HCT116 (cell line): ENCODE measurements at regions not wholly inside any gene's neighbourhood (a gene's known extent, or its start where the extent isn't known, plus 50 kb on each side); places are given as distances from the start of the nearest gene placed in this dataset.

Source experiments
- ATAC-seq: fragments of 200-7000 bp; cut with Tn5 transposase; 2 replicates; pipeline ENCODE4 v1.9.1; 2020; ENCODE audit warnings: mild to moderate bottlenecking, moderate library complexity
- BruUV-seq: library from RNA; stranded (reverse); fragments of 400-500 nt; replicated peaks from 2 replicates; lab custom pipeline; 2021; lab: Mats Ljungman, UMichigan
- CTCF ChIA-PET: fragments of 300-600 bp; sonication (Branson Sonifier 250); formaldehyde crosslinking; loops from one replicate; lab custom pipeline; 2021; ENCODE audit warnings: antibody characterized with exemption; lab: Charles Lee
- POLR2A ChIA-PET: fragments of 300-600, 350-600 bp; sonication (Branson Sonifier 250); formaldehyde crosslinking; loops from one replicate; lab custom pipeline; 2021; ENCODE audit warnings: antibody characterized with exemption; lab: Charles Lee
- RAD21 ChIA-PET, 2 experiments: fragments of 300-600 bp; sonication (Branson Sonifier 250); formaldehyde crosslinking; loops; one replicate each; lab custom pipeline; 2023; ENCODE audit warnings: low total read pairs in 2 of 2; ENCODE audit not compliant: uncharacterized antibody in 2 of 2, unreplicated experiment in 2 of 2, low non-redundant PET in 1 of 2; lab: Charles Lee
- DNase-seq: peaks from one replicate; pipeline ENCODE4 v3.0.0-alpha.2; 2010; ENCODE audit warnings: low read depth, low spot score
- H2AFZ ChIP-seq: fragments of 200-600 bp; shearing (Covaris generic), sonication (generic); 2 replicates; pipeline ENCODE4 v1.6.1; 2017; ENCODE audit warnings: low read depth, mixed run types, mixed read lengths, antibody characterized with exemption, low read length; ENCODE audit not compliant: poor library complexity, severe bottlenecking
- H3K27ac ChIP-seq: 2 replicates; pipeline ENCODE4 v1.5.1; 2012; ENCODE audit warnings: low read depth, low read length
- H3K27me3 ChIP-seq: fragments of 200-600 bp; sonication (generic); 2 replicates; pipeline ENCODE4 v1.6.1; 2016; ENCODE audit warnings: mixed run types, low read length, mixed read lengths; ENCODE audit not compliant: insufficient read depth
- H3K36me3 ChIP-seq, 2 experiments: fragments of 200-500 bp in 1 of 2; fragments of 200-600 bp in 1 of 2; sonication (Bioruptor generic) in 1 of 2; sonication (generic) in 1 of 2; 2 replicates each; pipeline versions ENCODE4 v1.5.1 to v1.6.1; 2014 to 2016; ENCODE audit warnings: low read length in 2 of 2, inconsistent platforms in 1 of 2, mixed read lengths in 1 of 2, mixed run types in 1 of 2; ENCODE audit not compliant: insufficient read depth in 2 of 2, control insufficient read depth in 1 of 2
- H3K4me1 ChIP-seq, 2 experiments: fragments of 200-600 bp in 1 of 2; sonication (generic) in 1 of 2; 2 replicates each; pipeline versions ENCODE4 v1.5.1 to v1.6.1; 2012 to 2017; ENCODE audit warnings: low read length in 2 of 2, inconsistent platforms in 1 of 2, mild to moderate bottlenecking in 1 of 2, mixed read lengths in 1 of 2, mixed run types in 1 of 2, moderate library complexity in 1 of 2; ENCODE audit not compliant: insufficient read depth in 2 of 2, control insufficient read depth in 1 of 2
- H3K4me2 ChIP-seq: fragments of 200-600 bp; sonication (generic); 2 replicates; pipeline ENCODE4 v1.6.1; 2017; ENCODE audit warnings: mixed run types, low read length, mixed read lengths
- H3K4me3 ChIP-seq, 2 experiments: fragments of 200-600 bp in 1 of 2; sonication (generic) in 1 of 2; replicated peaks in 1 of 2; 2 replicates each; pipeline ENCODE4 v1.5.1; 2011 to 2016; ENCODE audit warnings: low read length in 2 of 2, control low read depth in 1 of 2, low read depth in 1 of 2, mild to moderate bottlenecking in 1 of 2, mixed read lengths in 1 of 2, mixed run types in 1 of 2
- H3K79me2 ChIP-seq: fragments of 200-600 bp; sonication (generic); 2 replicates; pipeline ENCODE4 v1.6.1; 2017; ENCODE audit warnings: mild to moderate bottlenecking, mixed run types, low read length, moderate library complexity, mixed read lengths; ENCODE audit not compliant: insufficient read depth
- H3K9ac ChIP-seq: fragments of 200-600 bp; sonication (generic); 2 replicates; pipeline ENCODE4 v1.6.1; 2016; ENCODE audit warnings: low read length, mixed read lengths
- H3K9me2 ChIP-seq: fragments of 200-600 bp; sonication (generic), shearing (Covaris generic); 2 replicates; pipeline ENCODE4 v1.6.1; 2017; ENCODE audit warnings: mixed run types, mild to moderate bottlenecking, moderate library complexity; ENCODE audit not compliant: insufficient read depth
- H3K9me3 ChIP-seq, 2 experiments: fragments of 200-500 bp in 1 of 2; fragments of 200-600 bp in 1 of 2; sonication (Bioruptor generic) in 1 of 2; sonication (generic) in 1 of 2; 2 replicates each; pipeline ENCODE4 v1.6.1; 2014 to 2017; ENCODE audit warnings: low read length in 2 of 2, mixed read lengths in 2 of 2, inconsistent platforms in 1 of 2, low read depth in 1 of 2, mild to moderate bottlenecking in 1 of 2, mixed run types in 1 of 2, moderate library complexity in 1 of 2; ENCODE audit not compliant: control insufficient read depth in 1 of 2, insufficient read depth in 1 of 2
- H4K20me1 ChIP-seq: fragments of 200-600 bp; sonication (generic), shearing (Covaris generic); 2 replicates; pipeline ENCODE4 v1.6.1; 2017; ENCODE audit warnings: mixed run types, mild to moderate bottlenecking, moderate library complexity; ENCODE audit not compliant: insufficient read depth
- CBX3 ChIP-seq: IDR thresholded peaks from 2 replicates; pipeline ENCODE4 v1.6.1; 2012; ENCODE audit warnings: low read depth
- CEBPB ChIP-seq: IDR thresholded peaks from 2 replicates; pipeline ENCODE4 v1.6.1; 2012; ENCODE audit warnings: low read depth
- EGR1 ChIP-seq: IDR thresholded peaks from 2 replicates; pipeline ENCODE4 v1.6.1; 2012; ENCODE audit warnings: low read depth
- ELF1 ChIP-seq: IDR thresholded peaks from 2 replicates; pipeline ENCODE4 v1.6.1; 2012; ENCODE audit warnings: low read depth, borderline replicate concordance
- EZH2 ChIP-seq: fragments of 200-600 bp; sonication (generic); IDR thresholded peaks from 2 replicates; pipeline ENCODE4 v1.6.1; 2017; ENCODE audit warnings: antibody characterized with exemption, mixed run types
- EZH2phosphoT487 ChIP-seq: fragments of 200-600 bp; IDR thresholded peaks from 2 replicates; pipeline ENCODE4 v1.6.1; 2018; ENCODE audit warnings: antibody characterized with exemption, borderline replicate concordance
- FOSL1 ChIP-seq: IDR thresholded peaks from 2 replicates; pipeline ENCODE4 v1.6.1; 2012; ENCODE audit warnings: low read depth
- POLR2A ChIP-seq: IDR thresholded peaks from 2 replicates; pipeline ENCODE4 v1.7.0; 2011; ENCODE audit warnings: borderline replicate concordance; ENCODE audit not compliant: insufficient read depth, insufficient read length; ENCODE audit errors: extremely low read depth
- RAD21 ChIP-seq: IDR thresholded peaks from 2 replicates; pipeline ENCODE4 v1.6.1; 2012; ENCODE audit warnings: low read depth, mild to moderate bottlenecking
- SIN3A ChIP-seq: IDR thresholded peaks from 2 replicates; pipeline ENCODE4 v1.6.1; 2012; ENCODE audit warnings: low read depth
- SP1 ChIP-seq: IDR thresholded peaks from 2 replicates; pipeline ENCODE4 v1.6.1; 2012; ENCODE audit warnings: low read depth
- ZFX ChIP-seq: fragments of 450-650 bp; IDR thresholded peaks from 2 replicates; pipeline ENCODE4 v1.6.1; 2017
- ZNF274 ChIP-seq: fragments of 200-500 bp; sonication (Bioruptor generic); IDR thresholded peaks from 2 replicates; pipeline ENCODE4 v1.6.1; 2014; ENCODE audit warnings: mild to moderate bottlenecking, low read depth, low read length, inconsistent platforms
- intact Hi-C: fragments of 100-400 bp; cut with micrococcal nuclease; formaldehyde crosslinking; loops from 2 replicates; pipeline ENCODE4 v1.10.0; 2022
- TF ChIP-seq, protein P1 (sequence below), 3 experiments: fragments of 200-600 bp in 1 of 3; sonication (generic) in 1 of 3; IDR thresholded peaks in 2 of 3; conservative IDR thresholded peaks in 1 of 3; 2 replicates each; pipeline ENCODE4 v1.5.1; 2012 to 2017; ENCODE audit warnings: low read depth in 2 of 3, low read length in 2 of 3, antibody characterized with exemption in 1 of 3, borderline replicate concordance in 1 of 3, control low read depth in 1 of 3, mild to moderate bottlenecking in 1 of 3, mixed read lengths in 1 of 3, mixed run types in 1 of 3, moderate library complexity in 1 of 3; ENCODE audit not compliant: insufficient read depth in 1 of 3
- TF ChIP-seq, protein P2 (sequence below): IDR thresholded peaks from 2 replicates; pipeline ENCODE4 v1.6.1; 2012; ENCODE audit warnings: low read depth
- TF ChIP-seq, protein P3 (sequence below): IDR thresholded peaks from 2 replicates; pipeline ENCODE4 v1.6.1; 2012
- TF ChIP-seq, protein P4 (sequence below): IDR thresholded peaks from 2 replicates; pipeline ENCODE4 v1.6.1; 2012

DNA sequence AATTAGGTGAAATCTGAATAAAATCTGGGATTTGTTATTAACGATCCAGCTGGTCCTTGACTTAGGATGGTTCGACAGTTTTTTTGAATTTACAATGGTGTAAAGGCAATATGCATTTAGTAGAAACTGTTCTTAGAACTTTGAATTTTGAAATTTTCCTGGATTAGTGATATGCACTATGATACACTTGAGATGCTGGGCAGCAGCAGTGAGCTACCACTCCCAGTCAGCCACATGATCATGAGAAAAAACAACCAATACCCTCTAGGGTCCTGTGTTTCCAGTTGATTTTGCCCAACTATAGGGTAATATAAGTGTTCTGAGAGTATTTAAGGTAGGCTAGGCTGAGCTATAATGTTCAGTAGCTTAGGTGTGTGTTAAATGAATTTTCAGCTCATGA is 303.7 kb downstream of the GPAT3 start:
- Histone ChIP-seq H3K27ac (no peak overlapping the region), H2AFZ (no peak overlapping the region), H3K9ac (no peak overlapping the region), H3K27me3 (no peaks in the 10 kb centered on the region), H3K4me3 (no peak overlapping the region), H3K79me2 (no peaks in the 10 kb centered on the region), H3K9me3 (no peaks in the 10 kb centered on the region), H3K36me3 (no peaks in the 10 kb centered on the region), H4K20me1 (no peaks in the 10 kb centered on the region), H3K4me2 (no peak overlapping the region), H3K4me1 (no peaks in the 10 kb centered on the region; a peak in 1 of 4 replicates), H3K9me2 (no peaks in the 10 kb centered on the region)
- intact Hi-C loops = no loop called here
- POLR2A ChIA-PET = no interaction called here
- no TSS peak for BruUV-seq
- DNase-seq = no peak
- TF ChIP-seq EGR1 = no peak
- no peak for TF ChIP-seq CBX3
- no peak for TF ChIP-seq ZNF274
- TF ChIP-seq CEBPB = no peak
- TF ChIP-seq POLR2A = no peak
- TF ChIP-seq FOSL1 = no peak
- TF ChIP-seq, protein P1, sequence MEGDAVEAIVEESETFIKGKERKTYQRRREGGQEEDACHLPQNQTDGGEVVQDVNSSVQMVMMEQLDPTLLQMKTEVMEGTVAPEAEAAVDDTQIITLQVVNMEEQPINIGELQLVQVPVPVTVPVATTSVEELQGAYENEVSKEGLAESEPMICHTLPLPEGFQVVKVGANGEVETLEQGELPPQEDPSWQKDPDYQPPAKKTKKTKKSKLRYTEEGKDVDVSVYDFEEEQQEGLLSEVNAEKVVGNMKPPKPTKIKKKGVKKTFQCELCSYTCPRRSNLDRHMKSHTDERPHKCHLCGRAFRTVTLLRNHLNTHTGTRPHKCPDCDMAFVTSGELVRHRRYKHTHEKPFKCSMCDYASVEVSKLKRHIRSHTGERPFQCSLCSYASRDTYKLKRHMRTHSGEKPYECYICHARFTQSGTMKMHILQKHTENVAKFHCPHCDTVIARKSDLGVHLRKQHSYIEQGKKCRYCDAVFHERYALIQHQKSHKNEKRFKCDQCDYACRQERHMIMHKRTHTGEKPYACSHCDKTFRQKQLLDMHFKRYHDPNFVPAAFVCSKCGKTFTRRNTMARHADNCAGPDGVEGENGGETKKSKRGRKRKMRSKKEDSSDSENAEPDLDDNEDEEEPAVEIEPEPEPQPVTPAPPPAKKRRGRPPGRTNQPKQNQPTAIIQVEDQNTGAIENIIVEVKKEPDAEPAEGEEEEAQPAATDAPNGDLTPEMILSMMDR (IDR thresholded peaks at IDR 0.05 in 2 of 3, conservative IDR thresholded peaks at IDR 0.05 in 1 of 3; ENCODE audit: borderline replicate concordance in 1 of 3, insufficient read depth in 1 of 3, low read depth in 2 of 3, low read length in 2 of 3) = no peak
- TF ChIP-seq, protein P2, sequence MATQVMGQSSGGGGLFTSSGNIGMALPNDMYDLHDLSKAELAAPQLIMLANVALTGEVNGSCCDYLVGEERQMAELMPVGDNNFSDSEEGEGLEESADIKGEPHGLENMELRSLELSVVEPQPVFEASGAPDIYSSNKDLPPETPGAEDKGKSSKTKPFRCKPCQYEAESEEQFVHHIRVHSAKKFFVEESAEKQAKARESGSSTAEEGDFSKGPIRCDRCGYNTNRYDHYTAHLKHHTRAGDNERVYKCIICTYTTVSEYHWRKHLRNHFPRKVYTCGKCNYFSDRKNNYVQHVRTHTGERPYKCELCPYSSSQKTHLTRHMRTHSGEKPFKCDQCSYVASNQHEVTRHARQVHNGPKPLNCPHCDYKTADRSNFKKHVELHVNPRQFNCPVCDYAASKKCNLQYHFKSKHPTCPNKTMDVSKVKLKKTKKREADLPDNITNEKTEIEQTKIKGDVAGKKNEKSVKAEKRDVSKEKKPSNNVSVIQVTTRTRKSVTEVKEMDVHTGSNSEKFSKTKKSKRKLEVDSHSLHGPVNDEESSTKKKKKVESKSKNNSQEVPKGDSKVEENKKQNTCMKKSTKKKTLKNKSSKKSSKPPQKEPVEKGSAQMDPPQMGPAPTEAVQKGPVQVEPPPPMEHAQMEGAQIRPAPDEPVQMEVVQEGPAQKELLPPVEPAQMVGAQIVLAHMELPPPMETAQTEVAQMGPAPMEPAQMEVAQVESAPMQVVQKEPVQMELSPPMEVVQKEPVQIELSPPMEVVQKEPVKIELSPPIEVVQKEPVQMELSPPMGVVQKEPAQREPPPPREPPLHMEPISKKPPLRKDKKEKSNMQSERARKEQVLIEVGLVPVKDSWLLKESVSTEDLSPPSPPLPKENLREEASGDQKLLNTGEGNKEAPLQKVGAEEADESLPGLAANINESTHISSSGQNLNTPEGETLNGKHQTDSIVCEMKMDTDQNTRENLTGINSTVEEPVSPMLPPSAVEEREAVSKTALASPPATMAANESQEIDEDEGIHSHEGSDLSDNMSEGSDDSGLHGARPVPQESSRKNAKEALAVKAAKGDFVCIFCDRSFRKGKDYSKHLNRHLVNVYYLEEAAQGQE = no peak
- TF ChIP-seq, protein P3, sequence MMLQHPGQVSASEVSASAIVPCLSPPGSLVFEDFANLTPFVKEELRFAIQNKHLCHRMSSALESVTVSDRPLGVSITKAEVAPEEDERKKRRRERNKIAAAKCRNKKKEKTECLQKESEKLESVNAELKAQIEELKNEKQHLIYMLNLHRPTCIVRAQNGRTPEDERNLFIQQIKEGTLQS = no peak
- TF ChIP-seq EZH2 = no peak
- TF ChIP-seq SIN3A = no peak
- TF ChIP-seq, protein P4, sequence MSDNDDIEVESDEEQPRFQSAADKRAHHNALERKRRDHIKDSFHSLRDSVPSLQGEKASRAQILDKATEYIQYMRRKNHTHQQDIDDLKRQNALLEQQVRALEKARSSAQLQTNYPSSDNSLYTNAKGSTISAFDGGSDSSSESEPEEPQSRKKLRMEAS = no peak
- no peak for TF ChIP-seq ZFX
- TF ChIP-seq SP1 = no peak
- no peak for TF ChIP-seq ELF1
- TF ChIP-seq RAD21 = no peak
- no peak for TF ChIP-seq EZH2phosphoT487
- no peak for ATAC-seq
- CTCF ChIA-PET = no interaction called here
- RAD21 ChIA-PET = no interaction called here
